Liver (tissue), 7 donors: ENCODE measurements at regions not wholly inside any gene's neighbourhood (a gene's known extent, or its start where the extent isn't known, plus 50 kb on each side); places are given as distances from the start of the nearest gene placed in this dataset.

Experiments
- DNase-seq: peaks from one replicate; pipeline ENCODE4 v3.0.0-alpha.2; 2017; ENCODE audit warnings: low spot score
- H3K27ac ChIP-seq, 2 donors: one replicate each; pipeline ENCODE4 v1.7.0; 2013; ENCODE audit warnings: inconsistent platforms in 2 of 2, low read length in 2 of 2, control low read depth in 1 of 2, low read depth in 1 of 2, mild to moderate bottlenecking in 1 of 2
- H3K27me3 ChIP-seq, 4 donors: one replicate each; pipeline versions ENCODE4 v1.6.1 to v1.7.0; 2013; ENCODE audit warnings: low read length in 3 of 4, inconsistent platforms in 1 of 4, mild to moderate bottlenecking in 1 of 4, moderate library complexity in 1 of 4; ENCODE audit not compliant: control insufficient read depth in 4 of 4, insufficient read depth in 4 of 4
- H3K36me3 ChIP-seq, 4 donors: one replicate each; pipeline versions ENCODE4 v1.6.1 to v1.7.0; 2013; ENCODE audit warnings: low read length in 3 of 4, mild to moderate bottlenecking in 3 of 4, low read depth in 1 of 4, moderate library complexity in 1 of 4; ENCODE audit not compliant: control insufficient read depth in 4 of 4, insufficient read depth in 3 of 4
- H3K4me1 ChIP-seq, 4 donors: one replicate each; pipeline versions ENCODE4 v1.6.1 to v1.7.0; 2013; ENCODE audit warnings: low read length in 3 of 4, mild to moderate bottlenecking in 3 of 4, moderate library complexity in 1 of 4; ENCODE audit not compliant: control insufficient read depth in 4 of 4, insufficient read depth in 4 of 4
- H3K4me3 ChIP-seq, 3 donors: one replicate each; pipeline versions ENCODE4 v1.6.1 to v1.7.0; 2013; ENCODE audit warnings: low read length in 3 of 3, control low read depth in 1 of 3, low read depth in 1 of 3, mild to moderate bottlenecking in 1 of 3
- H3K9ac ChIP-seq, 2 donors: one replicate each; pipeline ENCODE4 v1.7.0; 2013; ENCODE audit warnings: low read length in 2 of 2, mild to moderate bottlenecking in 2 of 2, moderate library complexity in 2 of 2, control low read depth in 1 of 2, low read depth in 1 of 2
- H3K9me3 ChIP-seq, 4 donors: one replicate each; pipeline versions ENCODE4 v1.6.1 to v1.7.0; 2013; ENCODE audit warnings: low read length in 3 of 4; ENCODE audit not compliant: control insufficient read depth in 4 of 4
- EGR1 ChIP-seq, 2 donors: IDR thresholded peaks; 2 replicates each; pipeline ENCODE4 v1.6.1; 2016 to 2018; ENCODE audit warnings: antibody characterized with exemption in 2 of 2, low read depth in 2 of 2
- FOXA1 ChIP-seq: IDR thresholded peaks from 2 replicates; pipeline ENCODE4 v1.6.1; 2016; ENCODE audit warnings: antibody characterized with exemption
- FOXA2 ChIP-seq: IDR thresholded peaks from 2 replicates; pipeline ENCODE4 v1.6.1; 2016; ENCODE audit warnings: antibody characterized with exemption
- GABPA ChIP-seq, 2 donors: IDR thresholded peaks in 1 of 2; conservative IDR thresholded peaks in 1 of 2; 2 replicates each; pipeline ENCODE4 v1.6.1; 2016; ENCODE audit warnings: antibody characterized with exemption in 2 of 2, mild to moderate bottlenecking in 1 of 2, moderate library complexity in 1 of 2
- HNF4A ChIP-seq, 2 donors: conservative IDR thresholded peaks; 2 replicates each; pipeline ENCODE4 v1.6.1; 2016; ENCODE audit warnings: antibody characterized with exemption in 2 of 2, mild to moderate bottlenecking in 2 of 2
- HNF4G ChIP-seq: IDR thresholded peaks from 2 replicates; pipeline ENCODE4 v1.6.1; 2016; ENCODE audit warnings: antibody characterized with exemption
- JUND ChIP-seq, 2 donors: IDR thresholded peaks; 2 replicates each; pipeline ENCODE4 v1.6.1; 2016; ENCODE audit warnings: antibody characterized with exemption in 2 of 2
- SP1 ChIP-seq: IDR thresholded peaks from 2 replicates; pipeline ENCODE4 v1.6.1; 2018; ENCODE audit warnings: antibody characterized with exemption, mild to moderate bottlenecking
- TAF1 ChIP-seq: conservative IDR thresholded peaks from 2 replicates; pipeline ENCODE4 v1.6.1; 2016; ENCODE audit warnings: antibody characterized with exemption, mild to moderate bottlenecking
- YY1 ChIP-seq: IDR thresholded peaks from 2 replicates; pipeline ENCODE4 v1.6.1; 2016; ENCODE audit warnings: antibody characterized with exemption, mild to moderate bottlenecking
- WGBS: extraction: QIAGEN DNeasy Blood & Tissue Kit; methylation state at CpG from one replicate; pipeline ENCODE4 v1.1.7; 2013; 5-methylcytosine and 5-hydroxymethylcytosine counted together
- TF ChIP-seq, protein P1 (sequence below): IDR thresholded peaks from 2 replicates; pipeline ENCODE4 v1.6.1; 2016; ENCODE audit warnings: antibody characterized with exemption
- TF ChIP-seq, protein P2 (sequence below): IDR thresholded peaks from 2 replicates; pipeline ENCODE4 v1.6.1; 2016; ENCODE audit warnings: antibody characterized with exemption
- TF ChIP-seq, protein P3 (sequence below): IDR thresholded peaks from 2 replicates; pipeline ENCODE4 v1.6.1; 2016; ENCODE audit warnings: antibody characterized with exemption
- TF ChIP-seq, protein P4 (sequence below): IDR thresholded peaks from 2 replicates; pipeline ENCODE4 v1.6.1; 2016; ENCODE audit warnings: antibody characterized with exemption, mild to moderate bottlenecking
- donor health status: healthy.
- donor health status: healthy.
- donor health status: healthy.
- donor health status: healthy.

DNA sequence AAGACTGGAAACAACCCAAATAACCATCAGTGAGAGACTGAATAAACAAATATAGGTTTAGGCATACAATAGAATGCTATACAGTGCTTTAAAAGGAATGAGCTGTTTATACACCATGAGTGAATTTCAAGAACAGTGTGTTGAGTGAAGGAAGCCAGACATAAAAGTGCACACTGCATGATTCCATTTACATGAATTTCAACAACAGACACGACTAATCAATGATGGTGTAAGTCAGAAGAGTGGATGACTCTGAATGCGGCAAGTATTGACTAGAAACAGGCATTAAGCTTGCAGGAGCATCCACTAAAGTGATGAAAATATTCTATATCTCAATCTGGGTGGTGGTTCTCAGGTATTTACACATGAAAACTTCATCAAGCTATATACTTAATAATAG is 142.7 kb upstream of the SLC39A10 start:
- no peak overlapping the region for H3K27ac ChIP-seq
- H3K9me3 ChIP-seq, result no peaks in the 10 kb centered on the region
- H3K27me3 ChIP-seq, result no peaks in the 10 kb centered on the region
- H3K9ac ChIP-seq, result no peak overlapping the region
- DNase-seq, result no peak
- no peaks in the 10 kb centered on the region for H3K4me1 ChIP-seq
- TF ChIP-seq YY1 (no peak), HNF4A (conservative IDR thresholded peaks at IDR 0.05) (no peak), TAF1 (no peak), EGR1 (IDR thresholded peaks at IDR 0.05; ENCODE audit: low read depth in 2 of 2) (no peak)
- TF ChIP-seq, protein P1, sequence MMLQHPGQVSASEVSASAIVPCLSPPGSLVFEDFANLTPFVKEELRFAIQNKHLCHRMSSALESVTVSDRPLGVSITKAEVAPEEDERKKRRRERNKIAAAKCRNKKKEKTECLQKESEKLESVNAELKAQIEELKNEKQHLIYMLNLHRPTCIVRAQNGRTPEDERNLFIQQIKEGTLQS, result no peak
- H3K4me3 ChIP-seq, result no peak overlapping the region
- 83% methylated on average over 2 of the region's 2 CpGs for whole genome bisulfite sequencing
- no peaks in the 10 kb centered on the region for H3K36me3 ChIP-seq

DNA sequence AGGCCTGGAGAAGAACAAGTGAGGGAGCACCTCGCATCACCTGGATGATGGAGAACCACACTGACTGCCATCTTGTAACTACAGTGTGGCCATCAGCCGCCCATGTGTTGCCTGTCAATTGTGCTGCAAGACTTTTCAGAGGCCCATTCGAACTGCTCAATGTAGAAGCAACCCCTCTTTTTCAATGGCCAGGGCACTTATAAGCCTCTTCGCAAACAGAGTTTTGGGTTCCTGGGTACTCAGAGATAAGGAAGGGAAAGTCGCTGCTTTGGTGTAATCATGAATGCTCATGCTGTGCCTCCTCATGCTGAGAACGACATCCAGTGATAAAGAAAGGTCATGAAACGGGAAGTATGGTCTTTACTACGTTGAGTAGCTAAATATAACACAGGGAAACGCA is 143.9 kb upstream of the SLC39A10 start:
- no peaks in the 10 kb centered on the region for H3K36me3 ChIP-seq
- no peak overlapping the region for H3K4me3 ChIP-seq
- TF ChIP-seq, protein P2, sequence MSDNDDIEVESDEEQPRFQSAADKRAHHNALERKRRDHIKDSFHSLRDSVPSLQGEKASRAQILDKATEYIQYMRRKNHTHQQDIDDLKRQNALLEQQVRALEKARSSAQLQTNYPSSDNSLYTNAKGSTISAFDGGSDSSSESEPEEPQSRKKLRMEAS, result no peak
- TF ChIP-seq HNF4A (conservative IDR thresholded peaks at IDR 0.05) (no peak), YY1 (no peak), JUND (IDR thresholded peaks at IDR 0.05) (no peak), FOXA2 (no peak), TAF1 (no peak), FOXA1 (no peak), HNF4G (no peak), SP1 (no peak), GABPA (IDR thresholded peaks at IDR 0.05 in 1 of 2, conservative IDR thresholded peaks at IDR 0.05 in 1 of 2) (no peak)
- TF ChIP-seq, protein P3, sequence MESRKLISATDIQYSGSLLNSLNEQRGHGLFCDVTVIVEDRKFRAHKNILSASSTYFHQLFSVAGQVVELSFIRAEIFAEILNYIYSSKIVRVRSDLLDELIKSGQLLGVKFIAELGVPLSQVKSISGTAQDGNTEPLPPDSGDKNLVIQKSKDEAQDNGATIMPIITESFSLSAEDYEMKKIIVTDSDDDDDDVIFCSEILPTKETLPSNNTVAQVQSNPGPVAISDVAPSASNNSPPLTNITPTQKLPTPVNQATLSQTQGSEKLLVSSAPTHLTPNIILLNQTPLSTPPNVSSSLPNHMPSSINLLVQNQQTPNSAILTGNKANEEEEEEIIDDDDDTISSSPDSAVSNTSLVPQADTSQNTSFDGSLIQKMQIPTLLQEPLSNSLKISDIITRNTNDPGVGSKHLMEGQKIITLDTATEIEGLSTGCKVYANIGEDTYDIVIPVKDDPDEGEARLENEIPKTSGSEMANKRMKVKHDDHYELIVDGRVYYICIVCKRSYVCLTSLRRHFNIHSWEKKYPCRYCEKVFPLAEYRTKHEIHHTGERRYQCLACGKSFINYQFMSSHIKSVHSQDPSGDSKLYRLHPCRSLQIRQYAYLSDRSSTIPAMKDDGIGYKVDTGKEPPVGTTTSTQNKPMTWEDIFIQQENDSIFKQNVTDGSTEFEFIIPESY, result no peak
- TF ChIP-seq, protein P4, sequence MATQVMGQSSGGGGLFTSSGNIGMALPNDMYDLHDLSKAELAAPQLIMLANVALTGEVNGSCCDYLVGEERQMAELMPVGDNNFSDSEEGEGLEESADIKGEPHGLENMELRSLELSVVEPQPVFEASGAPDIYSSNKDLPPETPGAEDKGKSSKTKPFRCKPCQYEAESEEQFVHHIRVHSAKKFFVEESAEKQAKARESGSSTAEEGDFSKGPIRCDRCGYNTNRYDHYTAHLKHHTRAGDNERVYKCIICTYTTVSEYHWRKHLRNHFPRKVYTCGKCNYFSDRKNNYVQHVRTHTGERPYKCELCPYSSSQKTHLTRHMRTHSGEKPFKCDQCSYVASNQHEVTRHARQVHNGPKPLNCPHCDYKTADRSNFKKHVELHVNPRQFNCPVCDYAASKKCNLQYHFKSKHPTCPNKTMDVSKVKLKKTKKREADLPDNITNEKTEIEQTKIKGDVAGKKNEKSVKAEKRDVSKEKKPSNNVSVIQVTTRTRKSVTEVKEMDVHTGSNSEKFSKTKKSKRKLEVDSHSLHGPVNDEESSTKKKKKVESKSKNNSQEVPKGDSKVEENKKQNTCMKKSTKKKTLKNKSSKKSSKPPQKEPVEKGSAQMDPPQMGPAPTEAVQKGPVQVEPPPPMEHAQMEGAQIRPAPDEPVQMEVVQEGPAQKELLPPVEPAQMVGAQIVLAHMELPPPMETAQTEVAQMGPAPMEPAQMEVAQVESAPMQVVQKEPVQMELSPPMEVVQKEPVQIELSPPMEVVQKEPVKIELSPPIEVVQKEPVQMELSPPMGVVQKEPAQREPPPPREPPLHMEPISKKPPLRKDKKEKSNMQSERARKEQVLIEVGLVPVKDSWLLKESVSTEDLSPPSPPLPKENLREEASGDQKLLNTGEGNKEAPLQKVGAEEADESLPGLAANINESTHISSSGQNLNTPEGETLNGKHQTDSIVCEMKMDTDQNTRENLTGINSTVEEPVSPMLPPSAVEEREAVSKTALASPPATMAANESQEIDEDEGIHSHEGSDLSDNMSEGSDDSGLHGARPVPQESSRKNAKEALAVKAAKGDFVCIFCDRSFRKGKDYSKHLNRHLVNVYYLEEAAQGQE, result no peak
- TF ChIP-seq, protein P1, result no peak
- H3K27me3 ChIP-seq, result no peaks in the 10 kb centered on the region
- H3K9me3 ChIP-seq, result no peaks in the 10 kb centered on the region
- peak; percentile 43 for DNase-seq
- no peak overlapping the region for H3K9ac ChIP-seq
- no peaks in the 10 kb centered on the region for H3K4me1 ChIP-seq
- H3K27ac ChIP-seq, result no peak overlapping the region
- WGBS, result 55% methylated on average over 9 of the region's 9 CpGs
